ENCODE measurements at regions not wholly inside any gene's neighbourhood (a gene's known extent, or its start where the extent isn't known, plus 50 kb on each side); places are given as distances from the start of the nearest gene placed in this dataset.

- Histone ChIP-seq H4K20me1 (ENCODE audit: insufficient read depth, low read length) (no peaks in the 10 kb centered on the region), H3K9me3 (ENCODE audit: low read length) (peaks cover 76% of the 10 kb centered on the region), H3K4me3 (replicated peaks in 1 of 3; ENCODE audit: insufficient read depth in 1 of 3, low read depth in 2 of 3, low read length in 3 of 3) (no peak overlapping the region), H3K4me1 (ENCODE audit: insufficient read depth, low read length) (no peaks in the 10 kb centered on the region), H3K27me3 (ENCODE audit: control insufficient read depth in 1 of 2, insufficient read depth in 2 of 2, low read length in 2 of 2) (no peaks in the 10 kb centered on the region), H3K36me3 (replicated peaks in 1 of 2; ENCODE audit: control insufficient read depth in 1 of 2, insufficient read depth in 2 of 2, low read length in 2 of 2) (no peaks in the 10 kb centered on the region), H3K79me2 (ENCODE audit: insufficient read depth, low read length) (no peaks in the 10 kb centered on the region), H3K9ac (ENCODE audit: insufficient read depth, low read depth, low read length) (no peak overlapping the region), H3K4me2 (ENCODE audit: low read depth, low read length) (no peak overlapping the region), H3K27ac (ENCODE audit: extremely low read length, insufficient read depth, low read length) (no peak overlapping the region), H2AFZ (ENCODE audit: low read length) (no peak overlapping the region)
- ChIA-PET POLR2A (no interaction called here), CTCF (ENCODE audit: low intra/inter-chr PET ratio, low total read pairs) (no interaction called here)
- no TSS peak for BruUV-seq (replicated peaks)
- ATAC-seq = no peak
- intact Hi-C loops (cut with micrococcal nuclease; ENCODE audit: unreplicated experiment) = no loop called here
- in situ Hi-C loops (cut with HindIII; ENCODE audit: extremely low pct_ligation_motif_present, low pct_unique_long_range_greater_than_20kb) = no loop called here
- no peak for DNase-seq (ENCODE audit: low spot score)
- TF ChIP-seq SRF (IDR thresholded peaks at IDR 0.05; ENCODE audit: low read depth, low read length) = no peak
- TF ChIP-seq NFE2 (CRISPR knock-in tag; IDR thresholded peaks at IDR 0.05) = no peak
- no peak for TF ChIP-seq ZNF740 (CRISPR knock-in tag; IDR thresholded peaks at IDR 0.05)
- TF ChIP-seq SRSF4 (IDR thresholded peaks at IDR 0.05; ENCODE audit: low read depth, low read length, poor library complexity, severe bottlenecking) = no peak
- TF ChIP-seq ZNF496 (CRISPR knock-in tag; IDR thresholded peaks at IDR 0.05; ENCODE audit: insufficient replicate concordance) = no peak
- no peak for TF ChIP-seq ELF3 (CRISPR knock-in tag; IDR thresholded peaks at IDR 0.05)
- TF ChIP-seq, protein P1, sequence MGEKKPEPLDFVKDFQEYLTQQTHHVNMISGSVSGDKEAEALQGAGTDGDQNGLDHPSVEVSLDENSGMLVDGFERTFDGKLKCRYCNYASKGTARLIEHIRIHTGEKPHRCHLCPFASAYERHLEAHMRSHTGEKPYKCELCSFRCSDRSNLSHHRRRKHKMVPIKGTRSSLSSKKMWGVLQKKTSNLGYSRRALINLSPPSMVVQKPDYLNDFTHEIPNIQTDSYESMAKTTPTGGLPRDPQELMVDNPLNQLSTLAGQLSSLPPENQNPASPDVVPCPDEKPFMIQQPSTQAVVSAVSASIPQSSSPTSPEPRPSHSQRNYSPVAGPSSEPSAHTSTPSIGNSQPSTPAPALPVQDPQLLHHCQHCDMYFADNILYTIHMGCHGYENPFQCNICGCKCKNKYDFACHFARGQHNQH (CRISPR knock-in tag; IDR thresholded peaks at IDR 0.05) = no peak
- TF ChIP-seq HOXA5 (CRISPR knock-in tag; IDR thresholded peaks at IDR 0.05) = no peak
- no peak for TF ChIP-seq ZNF747 (CRISPR knock-in tag; IDR thresholded peaks at IDR 0.05; ENCODE audit: borderline replicate concordance)
- TF ChIP-seq ZNF121 (CRISPR knock-in tag; IDR thresholded peaks at IDR 0.05) = no peak
- no peak for TF ChIP-seq FOXA1 (IDR thresholded peaks at IDR 0.05)
- TF ChIP-seq FOXA1 (CRISPR knock-in tag; IDR thresholded peaks at IDR 0.05) = no peak
- no peak for TF ChIP-seq ZSCAN31 (CRISPR knock-in tag; IDR thresholded peaks at IDR 0.05; ENCODE audit: low read depth)
- TF ChIP-seq AGO2 (optimal IDR thresholded peaks at IDR 0.05; ENCODE audit: low read depth, low read length) = no peak
- TF ChIP-seq JDP2 (CRISPR knock-in tag; IDR thresholded peaks at IDR 0.05; ENCODE audit: borderline replicate concordance) = no peak
- TF ChIP-seq ZNF773 (CRISPR knock-in tag; IDR thresholded peaks at IDR 0.05; ENCODE audit: borderline replicate concordance) = no peak
- TF ChIP-seq, protein P2, sequence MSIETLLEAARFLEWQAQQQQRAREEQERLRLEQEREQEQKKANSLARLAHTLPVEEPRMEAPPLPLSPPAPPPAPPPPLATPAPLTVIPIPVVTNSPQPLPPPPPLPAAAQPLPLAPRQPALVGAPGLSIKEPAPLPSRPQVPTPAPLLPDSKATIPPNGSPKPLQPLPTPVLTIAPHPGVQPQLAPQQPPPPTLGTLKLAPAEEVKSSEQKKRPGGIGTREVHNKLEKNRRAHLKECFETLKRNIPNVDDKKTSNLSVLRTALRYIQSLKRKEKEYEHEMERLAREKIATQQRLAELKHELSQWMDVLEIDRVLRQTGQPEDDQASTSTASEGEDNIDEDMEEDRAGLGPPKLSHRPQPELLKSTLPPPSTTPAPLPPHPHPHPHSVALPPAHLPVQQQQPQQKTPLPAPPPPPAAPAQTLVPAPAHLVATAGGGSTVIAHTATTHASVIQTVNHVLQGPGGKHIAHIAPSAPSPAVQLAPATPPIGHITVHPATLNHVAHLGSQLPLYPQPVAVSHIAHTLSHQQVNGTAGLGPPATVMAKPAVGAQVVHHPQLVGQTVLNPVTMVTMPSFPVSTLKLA (IDR thresholded peaks at IDR 0.05) = no peak
- TF ChIP-seq TBX3 (IDR thresholded peaks at IDR 0.05; ENCODE audit: borderline replicate concordance) = no peak
- no peak for TF ChIP-seq HNF1B (CRISPR knock-in tag; IDR thresholded peaks at IDR 0.05)
- TF ChIP-seq KDM4B (CRISPR knock-in tag; IDR thresholded peaks at IDR 0.05) = no peak
- whole genome bisulfite sequencing (ENCODE audit: low lambda C conversion rate) = 0% methylated on average over 2 of the region's 2 CpGs
- FAIRE-seq = no peak
Measured at GRCh38 chr1:79188337-79188736, 181.8 kb upstream of the ADGRL4 start.

Measured in HepG2 (cell line).